GM18498 (cell line): ENCODE measurements at regions not wholly inside any gene's neighbourhood (a gene's known extent, or its start where the extent isn't known, plus 50 kb on each side); places are given as distances from the start of the nearest gene placed in this dataset.
"Not testable (repeated sequence)": the region's sequence is repeated elsewhere in the genome, so short reads cannot be mapped to it uniquely, and the experiment has no call there.

Source experiments
- ATAC-seq: cut with Tn5 transposase; IDR thresholded peaks from one replicate; pipeline ENCODE4 v1.9.1; 2021; ENCODE audit warnings: mild to moderate bottlenecking, moderate library complexity; ENCODE audit not compliant: unreplicated experiment

- ATAC-seq = no peak
Observed at GRCh38 chr6:92114797-92115196, 1304.6 kb downstream of the EPHA7 start.

GRCh38 chr6:92114091-92114675 lies 1305.2 kb downstream of the EPHA7 start:
- ATAC-seq = no peak

- ATAC-seq = no peak
Observed at GRCh38 chr6:92111386-92111785, 1308.0 kb downstream of the EPHA7 start.

- no peak for ATAC-seq
Observed at GRCh38 chr6:92110403-92110802, 1309.0 kb downstream of the EPHA7 start.

GRCh38 chr6:92109956-92110355 lies 1309.4 kb downstream of the EPHA7 start:
- ATAC-seq = no peak

GRCh38 chr6:92109256-92109655 lies 1310.1 kb downstream of the EPHA7 start:
- ATAC-seq = no peak

GRCh38 chr6:92086750-92087149 lies 1332.6 kb downstream of the EPHA7 start:
- ATAC-seq = no peak

GRCh38 chr6:92083914-92084313 lies 1335.4 kb downstream of the EPHA7 start:
- ATAC-seq = not testable (repeated sequence)

- ATAC-seq = no peak
Observed at GRCh38 chr6:92072387-92072786, 1347.0 kb downstream of the EPHA7 start.

GRCh38 chr6:92069781-92070180 lies 1349.6 kb downstream of the EPHA7 start:
- no peak for ATAC-seq

- no peak for ATAC-seq
Observed at GRCh38 chr6:92052513-92052912, 1366.8 kb downstream of the EPHA7 start.

GRCh38 chr6:92050216-92050615 lies 1369.1 kb downstream of the EPHA7 start:
- no peak for ATAC-seq

- ATAC-seq = no peak
Observed at GRCh38 chr6:92047860-92048259, 1371.5 kb downstream of the EPHA7 start.

- no peak for ATAC-seq
Observed at GRCh38 chr6:92047152-92047850, 1372.1 kb downstream of the EPHA7 start.

GRCh38 chr6:92044312-92044711 lies 1375.0 kb downstream of the EPHA7 start:
- ATAC-seq = no peak

- ATAC-seq = no peak
Observed at GRCh38 chr6:92043777-92044176, 1375.6 kb downstream of the EPHA7 start.

- ATAC-seq = no peak
Observed at GRCh38 chr6:92026878-92027277, 1392.5 kb downstream of the EPHA7 start.

- ATAC-seq = no peak
Observed at GRCh38 chr6:92024881-92025280, 1394.5 kb downstream of the EPHA7 start.

- no peak for ATAC-seq
Observed at GRCh38 chr6:92024110-92024509, 1395.2 kb downstream of the EPHA7 start.

GRCh38 chr6:92023410-92023966 lies 1395.9 kb downstream of the EPHA7 start:
- no peak for ATAC-seq

- no peak for ATAC-seq
Observed at GRCh38 chr6:92011681-92012245, 1407.6 kb downstream of the EPHA7 start.
